HPDE6-E6E7 (cell line): ENCODE measurements at regions not wholly inside any gene's neighbourhood (a gene's known extent, or its start where the extent isn't known, plus 50 kb on each side); places are given as distances from the start of the nearest gene placed in this dataset.

Source experiments
- DNase-seq: peaks from one replicate; pipeline ENCODE4 v3.0.0; 2011; ENCODE audit warnings: missing footprints; ENCODE audit errors: extremely low spot score

DNA sequence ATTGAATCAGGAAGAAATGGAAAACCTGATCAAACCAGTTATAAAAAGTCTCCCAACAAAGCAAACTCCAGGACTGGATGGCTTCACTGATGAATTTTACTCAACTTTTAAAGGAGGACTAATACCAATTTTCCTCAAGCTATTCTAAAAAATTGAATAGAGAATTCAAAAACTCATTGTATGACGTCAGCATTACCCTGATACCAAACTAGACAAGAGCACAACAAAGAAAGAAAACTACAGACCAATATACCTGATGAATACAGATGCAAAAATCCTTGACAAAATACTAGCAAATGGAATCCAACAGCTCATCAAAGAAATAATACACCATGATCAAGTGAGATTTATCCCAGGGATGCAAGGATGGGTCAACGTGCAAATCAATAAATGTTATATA lies 172.9 kb downstream of the FNDC1 start:
- DNase-seq: no peak

GRCh38 chr6:159334068-159334467 lies 164.9 kb downstream of the FNDC1 start:
- DNase-seq: no peak

DNA sequence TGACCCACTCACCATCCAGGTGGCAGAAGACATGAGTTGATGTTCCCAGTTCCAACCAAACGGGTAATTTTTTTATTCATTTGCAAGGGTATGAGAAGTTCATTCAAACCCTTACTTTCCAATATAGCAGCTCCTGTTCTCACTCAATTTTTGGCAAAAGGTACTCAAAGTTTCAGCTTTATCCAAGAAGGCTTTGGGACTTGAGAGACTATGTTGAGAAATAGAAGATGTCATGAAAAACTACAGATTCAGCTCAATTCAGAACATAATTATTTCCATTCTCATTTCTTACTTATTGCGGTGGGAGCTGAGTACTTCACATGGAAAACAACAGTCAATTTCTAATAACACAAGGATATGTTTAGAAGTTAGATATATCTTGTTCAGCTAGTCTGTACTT lies 162.3 kb downstream of the FNDC1 start:
- DNase-seq: no peak

DNA sequence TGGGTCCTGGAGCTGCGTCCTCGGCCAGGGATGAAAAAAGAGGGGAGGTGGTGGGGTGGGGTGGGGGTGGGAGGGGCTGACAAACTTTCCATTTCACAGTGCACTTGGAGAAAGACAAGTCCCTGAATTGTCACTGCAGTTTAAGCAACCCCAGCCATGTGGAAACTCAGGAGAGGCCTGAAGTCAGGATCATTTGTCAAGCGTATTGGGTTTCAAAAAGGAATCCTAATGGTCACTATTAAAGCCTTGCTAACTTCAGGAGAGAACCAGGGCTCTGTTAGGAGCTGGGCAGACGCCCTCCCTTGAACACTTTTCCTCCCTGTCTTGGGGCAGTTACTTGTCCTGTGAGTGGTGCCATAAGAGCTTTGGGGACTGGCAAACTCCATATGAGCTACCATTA lies 159.9 kb downstream of the FNDC1 start:
- no peak for DNase-seq

DNA sequence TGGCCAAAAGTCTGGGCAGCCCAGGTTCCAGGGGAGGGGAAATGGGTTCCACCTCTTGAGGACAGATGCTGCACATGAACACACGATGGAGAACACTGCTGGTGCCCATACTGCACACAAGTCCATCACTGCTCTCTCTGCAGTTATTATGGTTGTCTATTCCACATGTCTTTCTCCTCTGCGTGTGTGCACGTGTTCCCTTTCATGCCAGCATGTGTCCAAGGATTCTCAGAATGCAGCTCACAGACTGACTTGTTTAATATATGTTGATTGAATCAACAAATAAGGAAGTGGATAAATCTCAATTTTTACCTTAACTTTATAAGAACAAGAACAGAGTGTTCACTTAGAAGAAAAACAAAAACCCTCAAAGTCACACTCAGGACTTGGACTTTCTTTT lies 158.9 kb downstream of the FNDC1 start:
- DNase-seq: no peak

- DNase-seq: no peak
Observed at GRCh38 chr6:159325476-159325875, 156.3 kb downstream of the FNDC1 start.

DNA sequence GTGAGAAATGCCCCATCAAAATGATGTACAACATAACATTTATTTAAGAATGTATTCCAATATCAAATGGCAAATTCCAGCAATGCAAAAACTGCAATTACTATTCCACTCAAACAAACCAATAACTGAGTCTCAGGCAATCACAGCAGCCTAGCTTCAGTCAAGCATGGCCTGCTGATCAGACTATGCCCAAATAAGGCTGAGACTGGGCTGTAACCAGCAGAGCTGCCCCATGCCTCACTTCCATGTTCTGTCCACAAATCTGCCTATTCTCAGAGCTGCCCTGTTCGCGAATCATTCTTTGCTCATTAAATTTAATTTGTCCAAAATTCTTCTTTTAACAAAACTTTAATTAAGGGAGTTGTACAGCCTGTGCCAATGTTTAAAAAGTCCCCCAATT lies 155.4 kb downstream of the FNDC1 start:
- DNase-seq: no peak
